Inflammatory macrophage (primary cell): ENCODE measurements at regions not wholly inside any gene's neighbourhood (a gene's known extent, or its start where the extent isn't known, plus 50 kb on each side); places are given as distances from the start of the nearest gene placed in this dataset.

Source experiments
- DNase-seq, 2 donors: peaks; one replicate each; pipeline ENCODE4 v3.0.0-alpha.2; 2020 to 2022

DNA sequence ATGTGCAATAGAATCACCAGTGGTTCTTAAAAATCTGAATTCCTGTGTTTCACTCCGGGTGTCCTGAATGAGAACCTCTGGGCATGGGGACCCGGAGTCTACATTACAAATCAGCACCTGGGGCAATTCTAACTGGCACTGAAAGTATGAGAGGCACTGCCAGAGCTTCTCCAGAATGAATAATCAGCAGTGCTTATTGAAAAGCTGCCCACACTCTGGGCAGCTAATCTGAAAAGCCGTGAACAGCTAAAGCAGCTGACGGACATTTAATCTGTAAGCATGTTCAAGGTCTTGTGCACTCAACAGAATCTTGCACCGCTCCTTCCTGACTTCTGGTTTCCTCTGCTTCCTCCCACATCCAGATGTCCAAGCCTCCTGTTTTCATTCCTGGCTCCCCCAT lies 113.3 kb upstream of the KIF5B start:
- DNase-seq, result no peak

DNA sequence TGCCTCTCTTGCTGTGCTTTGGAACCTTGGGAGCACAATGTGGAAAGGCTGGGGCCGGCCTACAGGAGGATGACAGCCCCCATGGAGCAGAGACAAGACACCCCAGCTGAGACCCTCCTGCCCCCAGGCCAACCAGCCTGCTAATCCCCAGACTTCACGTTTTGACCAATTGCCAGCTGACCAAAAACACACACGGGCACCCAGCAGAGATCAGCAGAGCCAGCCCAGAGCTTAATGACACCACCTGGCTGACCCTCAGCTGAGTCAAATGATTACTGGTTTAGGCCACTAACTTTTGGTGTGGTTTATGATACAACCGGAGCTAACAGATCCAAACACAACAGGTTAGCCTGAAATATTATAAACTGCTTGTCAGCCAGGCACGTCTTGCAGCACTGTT lies 111.2 kb upstream of the KIF5B start:
- DNase-seq, result no peak

DNA sequence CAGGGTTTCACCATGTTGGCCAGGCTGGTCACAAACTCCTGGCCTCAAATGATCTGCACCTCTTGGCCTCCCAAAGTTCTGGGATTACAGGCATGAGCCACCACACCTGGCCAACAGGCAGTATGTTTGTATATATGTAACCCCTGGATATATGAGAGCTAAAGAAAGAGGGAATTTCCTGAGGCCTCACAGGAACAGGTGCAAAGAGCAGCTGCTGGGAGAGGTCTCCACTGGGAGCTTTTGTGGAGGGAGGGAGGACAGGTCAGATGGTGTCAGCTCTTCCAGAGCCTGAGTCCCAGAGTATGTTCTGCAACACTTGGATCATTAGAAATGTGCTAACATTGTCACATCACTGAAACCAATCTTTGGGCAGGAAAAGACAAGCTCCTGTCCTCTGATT lies 110.1 kb upstream of the KIF5B start:
- no peak for DNase-seq

DNA sequence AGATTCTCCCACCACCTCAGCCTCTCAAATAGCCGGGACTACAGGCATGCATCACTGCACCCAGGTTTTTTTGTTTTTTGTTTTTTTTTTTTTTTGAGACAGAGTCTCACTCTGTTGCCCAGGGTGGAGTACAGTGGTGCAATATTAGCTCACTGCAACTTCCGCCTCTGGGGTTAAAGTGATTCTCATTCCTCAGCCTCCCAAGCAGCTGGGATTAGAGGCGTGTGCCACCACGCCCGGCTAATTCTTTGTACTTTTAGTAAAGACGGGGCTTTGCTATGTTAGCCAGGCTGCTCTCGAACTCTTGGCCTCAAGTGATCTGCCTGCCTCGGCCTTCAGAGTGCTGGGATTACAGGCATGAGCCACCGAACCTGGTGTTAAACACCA lies 107.5 kb upstream of the KIF5B start:
- DNase-seq, result peak in 1 of 2 donors; percentile 15

- DNase-seq, result peak in 1 of 2 donors; percentile 14
Measured at GRCh38 chr10:32163071-32163761, 107.0 kb upstream of the KIF5B start.

DNA sequence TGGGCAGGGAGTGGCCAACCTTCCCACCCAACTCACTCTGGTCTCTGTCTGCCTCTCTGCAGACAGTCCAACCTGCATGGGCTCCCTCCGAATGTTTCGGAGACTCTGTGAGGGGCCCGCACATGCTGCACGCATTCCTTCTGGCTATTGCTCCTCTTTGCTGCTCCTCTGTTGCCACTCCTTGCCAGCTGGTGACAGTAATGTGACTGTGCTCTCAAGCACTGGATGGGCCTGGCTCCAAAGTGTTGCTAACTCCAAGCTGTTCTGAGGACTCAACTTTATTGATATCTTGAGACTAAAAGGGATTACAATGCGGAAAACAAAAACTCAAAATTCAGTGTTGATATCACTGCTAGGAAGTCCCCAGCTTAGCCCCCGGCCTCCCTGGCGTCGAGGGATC lies 105.4 kb upstream of the KIF5B start:
- no peak for DNase-seq

DNA sequence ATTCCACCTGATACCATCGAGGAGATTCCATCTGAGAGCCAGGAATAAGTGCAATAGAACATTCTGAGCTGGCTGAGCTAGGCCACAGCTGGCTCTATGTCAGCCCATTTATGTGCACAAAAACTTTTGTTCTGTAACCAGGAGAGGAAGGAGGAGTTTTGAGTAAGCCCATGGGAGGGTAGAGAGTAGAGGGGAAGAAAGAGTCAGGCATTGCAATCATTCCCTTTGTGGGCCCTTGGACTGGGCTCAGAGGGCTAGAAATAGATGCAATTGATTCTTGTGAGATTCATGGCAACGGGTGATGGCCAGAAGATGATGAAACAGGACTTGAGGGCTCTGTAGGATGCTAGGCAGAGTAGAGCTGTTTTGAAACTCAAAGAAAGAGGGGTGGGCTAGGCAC lies 104.6 kb upstream of the KIF5B start:
- no peak for DNase-seq

DNA sequence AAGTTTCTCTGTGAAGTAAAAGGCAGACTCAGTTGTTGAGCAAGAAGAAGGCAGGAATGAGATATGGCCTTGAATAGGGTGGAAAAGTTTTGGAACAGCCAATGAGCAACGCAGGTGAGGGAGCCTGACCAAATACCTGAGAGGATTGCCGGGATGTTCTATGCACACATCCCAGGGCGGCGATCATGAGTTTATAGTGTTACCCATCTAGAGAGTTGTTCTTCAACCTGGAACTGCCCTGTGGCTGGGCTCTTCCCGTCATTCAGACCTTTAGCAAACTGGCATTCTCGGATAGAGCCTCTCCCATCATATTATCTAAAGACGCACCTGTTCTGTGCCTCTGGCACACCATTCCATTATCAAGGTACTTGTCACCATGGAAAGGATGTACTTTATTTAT lies 103.0 kb upstream of the KIF5B start:
- no peak for DNase-seq

- DNase-seq, result no peak
Measured at GRCh38 chr10:32156031-32156495, 99.8 kb upstream of the KIF5B start.

- no peak for DNase-seq
Measured at GRCh38 chr10:32155075-32155516, 98.9 kb upstream of the KIF5B start.

- DNase-seq, result peak; percentile 57 to 60
Measured at GRCh38 chr10:32153931-32154330, 97.7 kb upstream of the KIF5B start.

DNA sequence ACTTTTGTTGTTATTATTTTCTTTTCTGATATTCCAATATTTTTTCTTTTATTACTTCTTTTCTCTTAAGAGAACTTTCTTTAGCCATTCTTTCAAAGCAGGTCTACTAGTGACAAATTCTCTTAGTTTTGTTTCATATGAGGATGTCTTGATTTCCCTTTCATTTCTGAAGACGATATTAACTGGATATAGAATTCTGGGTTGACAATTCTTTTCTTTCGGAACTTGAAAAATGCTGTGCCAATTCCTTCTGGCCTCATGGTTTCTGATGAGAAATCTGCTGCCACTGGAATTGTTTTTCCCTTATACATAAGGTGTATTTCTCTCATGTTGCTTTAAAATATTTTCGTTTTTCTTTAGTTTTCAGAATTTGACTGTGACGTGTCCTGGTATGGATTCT lies 97.0 kb upstream of the KIF5B start:
- no peak for DNase-seq

DNA sequence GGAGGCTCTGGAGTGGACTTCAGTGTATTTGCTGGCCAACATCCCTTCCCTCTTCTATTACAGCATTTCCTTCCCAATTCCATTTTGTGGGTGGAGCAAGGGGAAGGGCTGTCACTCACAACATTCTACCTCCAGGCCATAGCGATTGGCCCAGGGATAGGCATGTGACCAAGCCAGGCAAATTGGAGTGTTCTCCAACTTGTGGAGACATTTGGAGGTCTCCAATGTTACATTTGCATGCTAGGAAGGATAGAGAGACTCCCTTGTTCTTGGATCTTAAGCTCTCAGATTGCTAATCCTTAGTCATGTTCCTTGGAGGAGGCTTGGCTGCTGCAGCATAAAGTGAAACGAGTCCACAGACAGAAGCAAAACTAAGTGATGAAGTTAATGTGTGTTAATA lies 95.6 kb upstream of the KIF5B start:
- peak; percentile 23 to 38 for DNase-seq

- no peak for DNase-seq
Measured at GRCh38 chr10:32150532-32151101, 94.4 kb upstream of the KIF5B start.

- peak; percentile 62 to 67 for DNase-seq
Measured at GRCh38 chr10:32149252-32149955, 93.2 kb upstream of the KIF5B start.

GRCh38 chr10:32148864-32149251 lies 92.6 kb upstream of the KIF5B start:
- no peak for DNase-seq

DNA sequence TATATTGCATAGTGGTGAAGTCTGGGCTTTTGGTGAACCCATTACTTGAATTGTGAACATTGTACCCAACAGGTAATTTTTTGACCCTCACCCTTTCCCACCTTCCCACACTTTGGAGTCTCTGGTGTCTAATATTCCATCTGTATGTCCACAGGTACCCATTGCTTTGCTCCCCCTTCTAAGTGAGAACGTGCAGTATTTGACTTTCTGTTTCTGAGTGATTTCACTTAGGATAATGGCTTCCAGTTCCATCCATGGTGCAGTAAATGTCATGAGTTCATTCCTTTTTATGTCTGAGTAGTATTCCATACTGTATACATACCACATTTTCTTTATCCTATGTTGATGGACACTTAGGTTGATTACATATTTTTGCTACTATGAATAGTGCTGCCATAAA lies 91.5 kb upstream of the KIF5B start:
- no peak for DNase-seq

DNA sequence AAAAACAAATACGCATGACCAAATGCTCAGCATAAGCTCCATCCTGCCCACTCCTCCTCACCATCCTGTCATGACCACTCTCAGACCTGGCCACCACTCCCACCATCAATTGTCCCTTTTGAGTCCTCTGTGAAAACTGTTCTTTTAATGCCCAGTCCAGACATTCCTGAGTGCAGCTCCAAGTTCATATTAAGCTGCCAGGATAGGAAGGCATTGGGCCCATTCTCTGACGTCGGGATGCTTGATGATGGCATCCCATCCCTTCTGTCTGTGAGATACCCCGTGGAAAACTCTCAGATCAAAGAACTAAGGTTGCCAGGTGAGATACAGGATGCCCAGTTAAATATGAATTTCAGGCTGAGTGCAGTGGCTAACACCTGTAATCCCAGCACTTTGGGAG lies 89.9 kb upstream of the KIF5B start:
- no peak for DNase-seq

GRCh38 chr10:32144817-32145688 lies 88.8 kb upstream of the KIF5B start:
- no peak for DNase-seq

- no peak for DNase-seq
Measured at GRCh38 chr10:32143302-32143847, 87.2 kb upstream of the KIF5B start.

- no peak for DNase-seq
Measured at GRCh38 chr10:32142646-32143045, 86.4 kb upstream of the KIF5B start.

- DNase-seq, result no peak
Measured at GRCh38 chr10:32141018-32141807, 85.0 kb upstream of the KIF5B start.
